Trophoblast cell (in vitro differentiated cells and primary cell): ENCODE measurements at regions not wholly inside any gene's neighbourhood (a gene's known extent, or its start where the extent isn't known, plus 50 kb on each side); places are given as distances from the start of the nearest gene placed in this dataset.

Experiments used
- DNase-seq, 2 donors: peaks; one replicate each; pipeline ENCODE4 v3.0.0-alpha.2; 2016
- H2AFZ ChIP-seq: 2 replicates; pipeline ENCODE4 v1.6.1; 2013; ENCODE audit warnings: low read length, moderate library complexity, mild to moderate bottlenecking; ENCODE audit not compliant: insufficient read depth, poor library complexity
- H2AK5ac ChIP-seq: 2 replicates; pipeline ENCODE4 v1.6.1; 2013; ENCODE audit warnings: mild to moderate bottlenecking, low read length
- H2BK120ac ChIP-seq: 2 replicates; pipeline ENCODE4 v1.6.1; 2013; ENCODE audit warnings: low read length, mild to moderate bottlenecking, moderate library complexity; ENCODE audit not compliant: insufficient read depth, poor library complexity
- H2BK12ac ChIP-seq: 2 replicates; pipeline ENCODE4 v1.6.1; 2013; ENCODE audit warnings: mild to moderate bottlenecking, low read length, moderate library complexity
- H2BK5ac ChIP-seq: 2 replicates; pipeline ENCODE4 v1.6.1; 2013; ENCODE audit warnings: low read length, low read depth, moderate library complexity, mild to moderate bottlenecking; ENCODE audit not compliant: poor library complexity
- H3K14ac ChIP-seq: 2 replicates; pipeline ENCODE4 v1.6.1; 2013; ENCODE audit warnings: mild to moderate bottlenecking, low read length
- H3K18ac ChIP-seq: 2 replicates; pipeline ENCODE4 v1.6.1; 2013; ENCODE audit warnings: mild to moderate bottlenecking, low read length
- H3K23ac ChIP-seq: 2 replicates; pipeline ENCODE4 v1.6.1; 2013; ENCODE audit warnings: low read length
- H3K27ac ChIP-seq: 2 replicates; pipeline ENCODE4 v1.5.1; 2013; ENCODE audit warnings: low read depth, mild to moderate bottlenecking, inconsistent platforms, low read length, moderate library complexity
- H3K27me3 ChIP-seq: 2 replicates; pipeline ENCODE4 v1.6.1; 2013; ENCODE audit warnings: inconsistent platforms, mild to moderate bottlenecking, low read length, moderate library complexity; ENCODE audit not compliant: insufficient read depth
- H3K36me3 ChIP-seq, 2 experiments: 1 replicate in 1 of 2; 2 replicates in 1 of 2; pipeline ENCODE4 v1.6.1; 2013; ENCODE audit warnings: low read length in 2 of 2, mild to moderate bottlenecking in 2 of 2, moderate library complexity in 1 of 2; ENCODE audit not compliant: insufficient read depth in 2 of 2, control insufficient read depth in 1 of 2
- H3K4ac ChIP-seq: 2 replicates; pipeline ENCODE4 v1.6.1; 2013; ENCODE audit warnings: low read depth, mild to moderate bottlenecking, low read length, moderate library complexity
- H3K4me1 ChIP-seq, 2 experiments: 1 replicate in 1 of 2; 2 replicates in 1 of 2; pipeline ENCODE4 v1.6.1; 2013; ENCODE audit warnings: low read length in 2 of 2, mild to moderate bottlenecking in 2 of 2, moderate library complexity in 1 of 2; ENCODE audit not compliant: insufficient read depth in 2 of 2, control insufficient read depth in 1 of 2
- H3K4me2 ChIP-seq: 2 replicates; pipeline ENCODE4 v1.6.1; 2013; ENCODE audit warnings: inconsistent platforms, mild to moderate bottlenecking, low read length, moderate library complexity
- H3K4me3 ChIP-seq: 2 replicates; pipeline ENCODE4 v1.5.1; 2013; ENCODE audit warnings: mild to moderate bottlenecking, low read depth, low read length, inconsistent platforms
- H3K79me1 ChIP-seq: one replicate; pipeline ENCODE4 v1.6.1; 2013; ENCODE audit warnings: low read length
- H3K79me2 ChIP-seq: 2 replicates; pipeline ENCODE4 v1.6.1; 2013; ENCODE audit warnings: low read length, mild to moderate bottlenecking; ENCODE audit not compliant: control insufficient read depth, insufficient read depth, poor library complexity
- H3K9ac ChIP-seq: 2 replicates; pipeline ENCODE4 v1.6.1; 2013; ENCODE audit warnings: mild to moderate bottlenecking, low read length
- H3K9me3 ChIP-seq: 2 replicates; pipeline ENCODE4 v1.6.1; 2013; ENCODE audit warnings: low read depth, mild to moderate bottlenecking, control low read depth, inconsistent platforms, low read length; ENCODE audit not compliant: insufficient read depth
- H4K12ac ChIP-seq: 2 replicates; pipeline ENCODE4 v1.6.1; 2013; ENCODE audit warnings: low read depth, mild to moderate bottlenecking, low read length, moderate library complexity
- H4K8ac ChIP-seq: 2 replicates; pipeline ENCODE4 v1.6.1; 2013; ENCODE audit warnings: low read depth, mild to moderate bottlenecking, low read length, moderate library complexity
- H4K91ac ChIP-seq: one replicate; pipeline ENCODE4 v1.6.1; 2013; ENCODE audit warnings: low read depth, mild to moderate bottlenecking, low read length, moderate library complexity
- WGBS: extraction: QIAGEN DNeasy Blood & Tissue Kit; methylation state at CpG from one replicate; pipeline ENCODE4 v1.1.7; 2013; ENCODE audit warnings: missing lambda C conversion rate; ENCODE audit not compliant: insufficient read length, insufficient coverage; ENCODE audit errors: extremely low coverage; 5-methylcytosine and 5-hydroxymethylcytosine counted together

DNA sequence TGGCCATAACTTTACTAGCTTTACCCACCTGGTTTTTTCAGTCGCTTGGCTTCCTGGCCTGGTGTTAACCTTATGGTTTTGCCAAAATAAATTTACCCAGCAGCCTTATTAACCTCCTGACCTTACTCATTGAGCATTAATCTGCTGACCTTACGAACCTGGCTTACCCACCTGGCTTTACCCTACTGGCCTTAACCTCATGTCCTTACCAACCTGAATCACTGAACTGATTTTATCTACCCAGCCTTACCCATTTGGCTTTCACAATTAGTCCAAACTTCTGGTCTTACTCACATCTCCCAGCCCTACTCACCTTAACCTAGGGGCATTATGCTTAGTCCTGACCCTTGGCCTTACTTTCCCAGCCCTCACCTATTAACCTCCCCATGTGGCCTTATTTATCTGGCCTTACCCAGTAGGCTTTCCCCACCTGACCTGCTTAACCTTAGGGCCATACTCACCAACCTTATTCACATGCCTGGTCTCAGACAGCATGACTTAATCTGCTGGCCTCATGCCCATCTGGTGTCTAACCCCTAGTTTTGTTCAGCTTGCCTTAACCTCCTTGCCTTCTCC lies 93.4 kb downstream of the IL12A start:
- Histone ChIP-seq H3K79me2 (no peaks in the 10 kb centered on the region), H3K79me1 (no peaks in the 10 kb centered on the region), H3K14ac (no peak overlapping the region), H3K18ac (no peak overlapping the region), H3K4me2 (no peak overlapping the region), H2AFZ (no peak overlapping the region), H4K91ac (no peak overlapping the region), H3K27ac (no peak overlapping the region), H3K27me3 (no peaks in the 10 kb centered on the region), H3K4ac (no peak overlapping the region), H2BK12ac (no peak overlapping the region), H2BK120ac (no peak overlapping the region), H3K4me1 (no peaks in the 10 kb centered on the region), H3K9ac (no peak overlapping the region), H3K9me3 (no peaks in the 10 kb centered on the region), H3K4me3 (no peak overlapping the region), H3K36me3 (no peaks in the 10 kb centered on the region), H3K23ac (no peak overlapping the region), H2AK5ac (no peak overlapping the region), H2BK5ac (no peak overlapping the region), H4K8ac (no peak overlapping the region), H4K12ac (no peak overlapping the region)
- peak; percentile 10 to 18 for DNase-seq
- WGBS, result no CpG with 5 or more reads among the region's 2 CpGs

- no peak overlapping the region for H4K91ac ChIP-seq
- DNase-seq, result peak; percentile 19 to 29
Observed at GRCh38 chr3:160084998-160085397, 96.4 kb downstream of the IL12A start.

DNA sequence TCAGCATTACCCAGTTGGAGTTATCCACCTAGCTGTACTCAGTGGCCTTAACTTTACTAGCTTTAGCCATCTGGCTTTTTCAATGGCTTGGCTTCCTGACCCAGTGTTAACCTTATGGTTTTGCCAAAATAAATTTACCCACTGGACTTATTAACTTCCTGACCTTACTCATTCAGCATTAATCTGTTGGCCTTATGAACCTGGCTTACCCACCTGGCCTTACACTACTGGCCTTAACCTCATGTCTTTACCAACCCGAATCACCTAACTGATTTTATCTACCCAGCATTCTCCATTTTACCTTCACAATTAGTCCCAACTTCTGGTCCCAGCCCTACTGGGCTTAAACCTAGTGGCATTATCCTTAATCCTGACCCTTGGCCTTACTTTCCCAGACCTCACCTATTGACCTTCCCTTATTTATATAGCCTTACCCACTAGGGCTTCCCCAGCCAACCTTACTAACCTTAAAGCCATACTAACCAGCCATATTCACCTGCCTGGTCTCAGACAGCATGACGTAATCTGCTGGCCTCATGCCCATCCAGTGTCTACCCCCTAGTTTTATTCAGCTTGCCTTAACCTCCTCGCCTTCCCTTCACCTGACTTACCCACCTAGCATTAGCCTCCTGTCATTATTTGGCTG lies 100.0 kb downstream of the IL12A start:
- Histone ChIP-seq H3K79me1 (no peaks in the 10 kb centered on the region), H3K4me3 (no peak overlapping the region), H2AK5ac (no peak overlapping the region), H2BK120ac (no peak overlapping the region), H3K27ac (no peak overlapping the region), H3K9ac (no peak overlapping the region), H2BK12ac (no peak overlapping the region), H3K4ac (no peak overlapping the region), H4K8ac (no peak overlapping the region), H4K91ac (no peak overlapping the region), H2BK5ac (no peak overlapping the region), H3K14ac (no peak overlapping the region), H3K36me3 (no peaks in the 10 kb centered on the region), H3K4me1 (no peaks in the 10 kb centered on the region), H3K23ac (no peak overlapping the region), H3K27me3 (no peaks in the 10 kb centered on the region), H2AFZ (no peak overlapping the region), H4K12ac (no peak overlapping the region), H3K18ac (no peak overlapping the region), H3K9me3 (no peaks in the 10 kb centered on the region), H3K79me2 (no peaks in the 10 kb centered on the region), H3K4me2 (no peak overlapping the region)
- DNase-seq, result no peak
- WGBS, result no CpG with 5 or more reads among the region's 3 CpGs

More at GRCh38 chr3:160084998-160085397, 96.4 kb downstream of the IL12A start:
- no peak overlapping the region for H3K18ac ChIP-seq
- no peaks in the 10 kb centered on the region for H3K27me3 ChIP-seq
- H3K4me1 ChIP-seq, result no peaks in the 10 kb centered on the region
- no peak overlapping the region for H3K4me2 ChIP-seq
- H3K9me3 ChIP-seq, result no peaks in the 10 kb centered on the region
- no peak overlapping the region for H3K27ac ChIP-seq
- no peak overlapping the region for H2BK12ac ChIP-seq
- H4K12ac ChIP-seq, result no peak overlapping the region
- WGBS, result no CpG with 5 or more reads among the region's 1 CpG
- H3K79me2 ChIP-seq, result no peaks in the 10 kb centered on the region
- H3K14ac ChIP-seq, result no peak overlapping the region
- H2AFZ ChIP-seq, result no peak overlapping the region
- no peaks in the 10 kb centered on the region for H3K79me1 ChIP-seq
- H4K8ac ChIP-seq, result no peak overlapping the region
- no peak overlapping the region for H3K4me3 ChIP-seq
- no peak overlapping the region for H3K23ac ChIP-seq
- no peak overlapping the region for H2BK120ac ChIP-seq
- no peak overlapping the region for H2BK5ac ChIP-seq
- no peak overlapping the region for H3K9ac ChIP-seq
- H2AK5ac ChIP-seq, result no peak overlapping the region
- H3K4ac ChIP-seq, result no peak overlapping the region
- no peaks in the 10 kb centered on the region for H3K36me3 ChIP-seq

DNA sequence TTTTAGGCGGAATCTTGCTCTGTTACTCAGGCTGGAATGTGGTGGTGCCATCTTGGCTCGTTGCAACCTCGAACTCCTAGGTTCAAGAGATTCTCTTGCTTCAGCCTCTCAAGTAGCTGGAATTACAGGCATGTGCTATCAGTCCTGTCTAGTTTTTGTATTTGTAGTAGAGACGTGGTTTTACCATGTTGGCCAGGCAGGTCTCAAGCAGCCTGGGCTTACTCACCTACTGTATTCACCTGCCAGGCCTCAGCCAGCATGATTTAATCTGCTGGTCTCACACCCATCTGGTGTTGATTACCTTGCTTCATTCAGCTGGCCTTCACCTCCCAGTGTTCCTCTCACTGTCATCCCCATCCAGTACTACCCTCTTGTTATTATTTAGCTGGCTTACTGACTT lies 102.0 kb downstream of the IL12A start:
- no peak overlapping the region for H2BK5ac ChIP-seq
- no peak overlapping the region for H2AFZ ChIP-seq
- no peak overlapping the region for H2BK120ac ChIP-seq
- H3K18ac ChIP-seq, result no peak overlapping the region
- H4K8ac ChIP-seq, result no peak overlapping the region
- H3K9ac ChIP-seq, result no peak overlapping the region
- peak; percentile 89 to 96 for DNase-seq
- H3K4me3 ChIP-seq, result no peak overlapping the region
- H3K79me1 ChIP-seq, result no peaks in the 10 kb centered on the region
- H2BK12ac ChIP-seq, result no peak overlapping the region
- no peak overlapping the region for H3K4me2 ChIP-seq
- no peak overlapping the region for H2AK5ac ChIP-seq
- no peaks in the 10 kb centered on the region for H3K9me3 ChIP-seq
- no peak overlapping the region for H3K4ac ChIP-seq
- H4K12ac ChIP-seq, result no peak overlapping the region
- no peak overlapping the region for H3K14ac ChIP-seq
- H3K79me2 ChIP-seq, result no peaks in the 10 kb centered on the region
- H4K91ac ChIP-seq, result no peak overlapping the region
- H3K4me1 ChIP-seq, result no peaks in the 10 kb centered on the region
- no CpG with 5 or more reads among the region's 4 CpGs for WGBS
- no peaks in the 10 kb centered on the region for H3K27me3 ChIP-seq
- H3K36me3 ChIP-seq, result no peaks in the 10 kb centered on the region
- H3K27ac ChIP-seq, result no peak overlapping the region
- no peak overlapping the region for H3K23ac ChIP-seq
